ENCODE measurements at regions not wholly inside any gene's neighbourhood (a gene's known extent, or its start where the extent isn't known, plus 50 kb on each side); places are given as distances from the start of the nearest gene placed in this dataset.

DNA sequence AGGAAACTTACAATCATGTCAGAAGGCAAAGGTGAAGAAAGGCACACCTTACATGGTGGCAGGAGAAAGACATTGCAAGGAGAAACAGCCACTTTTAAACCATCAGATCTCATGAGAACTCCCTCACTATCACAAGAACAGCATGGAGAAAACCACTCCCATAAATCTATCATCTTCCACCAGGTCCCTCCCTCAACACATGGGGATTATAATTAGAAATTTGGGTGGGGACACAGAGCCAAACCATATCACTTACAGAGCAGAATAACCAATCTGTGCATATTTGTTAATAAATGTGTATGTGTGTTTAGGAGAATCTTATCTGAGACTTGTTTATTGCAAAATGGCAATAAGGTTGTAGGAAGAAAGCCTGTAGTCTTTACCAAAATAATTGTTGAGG is 205.2 kb upstream of the ANO3 start (continued):
- TF ChIP-seq POLR2AphosphoS5 (IDR thresholded peaks at IDR 0.05; ENCODE audit: low read depth, low read length) (no peak), EZH2 (IDR thresholded peaks at IDR 0.05) (no peak)
- TF ChIP-seq, protein P1, sequence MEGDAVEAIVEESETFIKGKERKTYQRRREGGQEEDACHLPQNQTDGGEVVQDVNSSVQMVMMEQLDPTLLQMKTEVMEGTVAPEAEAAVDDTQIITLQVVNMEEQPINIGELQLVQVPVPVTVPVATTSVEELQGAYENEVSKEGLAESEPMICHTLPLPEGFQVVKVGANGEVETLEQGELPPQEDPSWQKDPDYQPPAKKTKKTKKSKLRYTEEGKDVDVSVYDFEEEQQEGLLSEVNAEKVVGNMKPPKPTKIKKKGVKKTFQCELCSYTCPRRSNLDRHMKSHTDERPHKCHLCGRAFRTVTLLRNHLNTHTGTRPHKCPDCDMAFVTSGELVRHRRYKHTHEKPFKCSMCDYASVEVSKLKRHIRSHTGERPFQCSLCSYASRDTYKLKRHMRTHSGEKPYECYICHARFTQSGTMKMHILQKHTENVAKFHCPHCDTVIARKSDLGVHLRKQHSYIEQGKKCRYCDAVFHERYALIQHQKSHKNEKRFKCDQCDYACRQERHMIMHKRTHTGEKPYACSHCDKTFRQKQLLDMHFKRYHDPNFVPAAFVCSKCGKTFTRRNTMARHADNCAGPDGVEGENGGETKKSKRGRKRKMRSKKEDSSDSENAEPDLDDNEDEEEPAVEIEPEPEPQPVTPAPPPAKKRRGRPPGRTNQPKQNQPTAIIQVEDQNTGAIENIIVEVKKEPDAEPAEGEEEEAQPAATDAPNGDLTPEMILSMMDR (IDR thresholded peaks at IDR 0.05 in 2 of 3, conservative IDR thresholded peaks at IDR 0.05 in 1 of 3; ENCODE audit: borderline replicate concordance in 1 of 3, insufficient read depth in 1 of 3, low read depth in 2 of 3, low read length in 2 of 3): no peak

DNA sequence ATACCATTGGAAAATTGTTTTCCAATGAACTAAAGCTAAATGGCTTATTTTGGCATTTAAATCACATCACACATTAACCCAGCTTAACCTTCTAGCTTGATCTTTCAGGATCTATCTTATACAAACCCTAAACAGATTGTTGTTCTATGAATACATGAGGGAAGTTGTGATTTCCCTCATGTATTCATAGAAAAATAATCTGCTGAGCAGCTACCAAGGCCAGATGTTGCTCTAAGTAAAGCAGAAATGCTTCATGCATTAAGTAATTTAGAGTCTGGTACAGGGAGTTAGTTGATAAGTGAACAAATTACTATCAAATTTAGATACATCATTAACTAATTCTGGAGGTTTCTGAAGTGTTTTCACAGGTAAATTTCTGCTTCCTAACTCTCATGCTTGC is 204.6 kb upstream of the ANO3 start:
- Histone ChIP-seq H3K79me2 (ENCODE audit: insufficient read depth, low read length) (no peaks in the 10 kb centered on the region), H3K9me3 (ENCODE audit: control insufficient read depth in 1 of 2, insufficient read depth in 1 of 2, low read depth in 1 of 2, low read length in 2 of 2) (peaks cover 0 to 9% of the 10 kb centered on the region in 2 experiments; a peak in 2 of 4 replicates), H3K27me3 (ENCODE audit: insufficient read depth, low read length) (no peaks in the 10 kb centered on the region), H3K4me1 (ENCODE audit: control insufficient read depth in 1 of 2, insufficient read depth in 2 of 2, low read length in 2 of 2) (no peaks in the 10 kb centered on the region), H3K27ac (ENCODE audit: low read depth, low read length) (no peak overlapping the region), H2AFZ (ENCODE audit: low read depth, low read length, poor library complexity, severe bottlenecking) (no peak overlapping the region), H3K4me2 (ENCODE audit: low read length) (no peak overlapping the region), H3K9ac (ENCODE audit: low read length) (no peak overlapping the region), H3K36me3 (ENCODE audit: control insufficient read depth in 1 of 2, insufficient read depth in 2 of 2, low read length in 2 of 2) (no peaks in the 10 kb centered on the region), H3K4me3 (replicated peaks in 1 of 2; ENCODE audit: low read depth in 1 of 2, low read length in 2 of 2) (no peak overlapping the region), H3K9me2 (ENCODE audit: insufficient read depth) (no peaks in the 10 kb centered on the region), H4K20me1 (ENCODE audit: insufficient read depth) (no peaks in the 10 kb centered on the region)
- RAD21 ChIA-PET (ENCODE audit: low non-redundant PET in 1 of 2, low total read pairs in 2 of 2, uncharacterized antibody in 2 of 2, unreplicated experiment in 2 of 2): no interaction called here
- no TSS peak for BruUV-seq (replicated peaks)
- CTCF ChIA-PET: no interaction called here
- ATAC-seq (no peak), DNase-seq (ENCODE audit: low read depth, low spot score) (no peak)
- TF ChIP-seq POLR2A (IDR thresholded peaks at IDR 0.05; ENCODE audit: borderline replicate concordance, extremely low read depth, insufficient read depth, insufficient read length): no peak
- TF ChIP-seq ELF1 (IDR thresholded peaks at IDR 0.05; ENCODE audit: borderline replicate concordance, low read depth): no peak
- TF ChIP-seq EZH2 (IDR thresholded peaks at IDR 0.05): no peak
- no peak for TF ChIP-seq FOSL1 (IDR thresholded peaks at IDR 0.05; ENCODE audit: low read depth)
- no peak for TF ChIP-seq ZNF274 (IDR thresholded peaks at IDR 0.05; ENCODE audit: low read depth, low read length)
- TF ChIP-seq SP1 (IDR thresholded peaks at IDR 0.05; ENCODE audit: low read depth): no peak
- TF ChIP-seq, protein P1 (IDR thresholded peaks at IDR 0.05 in 2 of 3, conservative IDR thresholded peaks at IDR 0.05 in 1 of 3; ENCODE audit: borderline replicate concordance in 1 of 3, insufficient read depth in 1 of 3, low read depth in 2 of 3, low read length in 2 of 3): no peak
- TF ChIP-seq, protein P2, sequence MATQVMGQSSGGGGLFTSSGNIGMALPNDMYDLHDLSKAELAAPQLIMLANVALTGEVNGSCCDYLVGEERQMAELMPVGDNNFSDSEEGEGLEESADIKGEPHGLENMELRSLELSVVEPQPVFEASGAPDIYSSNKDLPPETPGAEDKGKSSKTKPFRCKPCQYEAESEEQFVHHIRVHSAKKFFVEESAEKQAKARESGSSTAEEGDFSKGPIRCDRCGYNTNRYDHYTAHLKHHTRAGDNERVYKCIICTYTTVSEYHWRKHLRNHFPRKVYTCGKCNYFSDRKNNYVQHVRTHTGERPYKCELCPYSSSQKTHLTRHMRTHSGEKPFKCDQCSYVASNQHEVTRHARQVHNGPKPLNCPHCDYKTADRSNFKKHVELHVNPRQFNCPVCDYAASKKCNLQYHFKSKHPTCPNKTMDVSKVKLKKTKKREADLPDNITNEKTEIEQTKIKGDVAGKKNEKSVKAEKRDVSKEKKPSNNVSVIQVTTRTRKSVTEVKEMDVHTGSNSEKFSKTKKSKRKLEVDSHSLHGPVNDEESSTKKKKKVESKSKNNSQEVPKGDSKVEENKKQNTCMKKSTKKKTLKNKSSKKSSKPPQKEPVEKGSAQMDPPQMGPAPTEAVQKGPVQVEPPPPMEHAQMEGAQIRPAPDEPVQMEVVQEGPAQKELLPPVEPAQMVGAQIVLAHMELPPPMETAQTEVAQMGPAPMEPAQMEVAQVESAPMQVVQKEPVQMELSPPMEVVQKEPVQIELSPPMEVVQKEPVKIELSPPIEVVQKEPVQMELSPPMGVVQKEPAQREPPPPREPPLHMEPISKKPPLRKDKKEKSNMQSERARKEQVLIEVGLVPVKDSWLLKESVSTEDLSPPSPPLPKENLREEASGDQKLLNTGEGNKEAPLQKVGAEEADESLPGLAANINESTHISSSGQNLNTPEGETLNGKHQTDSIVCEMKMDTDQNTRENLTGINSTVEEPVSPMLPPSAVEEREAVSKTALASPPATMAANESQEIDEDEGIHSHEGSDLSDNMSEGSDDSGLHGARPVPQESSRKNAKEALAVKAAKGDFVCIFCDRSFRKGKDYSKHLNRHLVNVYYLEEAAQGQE (IDR thresholded peaks at IDR 0.05; ENCODE audit: low read depth): no peak
- POLR2A ChIA-PET: no interaction called here
- intact Hi-C loops (cut with micrococcal nuclease): no loop called here

Measured in HCT116 (cell line).